ENCODE measurements at regions not wholly inside any gene's neighbourhood (a gene's known extent, or its start where the extent isn't known, plus 50 kb on each side); places are given as distances from the start of the nearest gene placed in this dataset.
"Not testable (repeated sequence)": the region's sequence is repeated elsewhere in the genome, so short reads cannot be mapped to it uniquely, and the experiment has no call there.

- DNase-seq: no peak
Observed at GRCh38 chr1:116185161-116185701, 74.0 kb downstream of the MAB21L3 start.

- DNase-seq: no peak
Observed at GRCh38 chr1:116189481-116189880, 78.3 kb downstream of the MAB21L3 start.

GRCh38 chr1:116191294-116191693, 80.1 kb downstream of the MAB21L3 start:
- no peak for DNase-seq

- DNase-seq: no peak
Observed at GRCh38 chr1:116193768-116194167, 82.6 kb downstream of the MAB21L3 start.

GRCh38 chr1:116194568-116194967, 83.4 kb downstream of the MAB21L3 start:
- DNase-seq: no peak

- DNase-seq: no peak
Observed at GRCh38 chr1:116195077-116195868, 84.1 kb downstream of the MAB21L3 start.

GRCh38 chr1:116200343-116200742, 89.1 kb downstream of the MAB21L3 start:
- not testable (repeated sequence) for DNase-seq

GRCh38 chr1:116201911-116202310, 90.7 kb downstream of the MAB21L3 start:
- no peak for DNase-seq

- DNase-seq: no peak
Observed at GRCh38 chr1:116203181-116203723, 92.1 kb downstream of the MAB21L3 start.

- DNase-seq: no peak
Observed at GRCh38 chr1:116203920-116204319, 92.7 kb downstream of the MAB21L3 start.

- DNase-seq: no peak
Observed at GRCh38 chr1:116205941-116206679, 94.9 kb downstream of the MAB21L3 start.

- no peak for DNase-seq
Observed at GRCh38 chr1:116207126-116207735, 96.0 kb downstream of the MAB21L3 start.

- no peak for DNase-seq
Observed at GRCh38 chr1:116208136-116208535, 96.9 kb downstream of the MAB21L3 start.

GRCh38 chr1:116211294-116211693, 100.1 kb downstream of the MAB21L3 start:
- DNase-seq: no peak

- peak; percentile 26 for DNase-seq
Observed at GRCh38 chr1:116218922-116219321, 107.7 kb downstream of the MAB21L3 start.

- no peak for DNase-seq
Observed at GRCh38 chr1:116219651-116220434, 108.6 kb downstream of the MAB21L3 start.

- DNase-seq: no peak
Observed at GRCh38 chr1:116224111-116224510, 112.9 kb downstream of the MAB21L3 start.

GRCh38 chr1:116224561-116224960, 113.4 kb downstream of the MAB21L3 start:
- DNase-seq: no peak

GRCh38 chr1:116226017-116226416, 114.8 kb downstream of the MAB21L3 start:
- no peak for DNase-seq

- DNase-seq: peak; percentile 4
Observed at GRCh38 chr1:116228511-116228910, 117.3 kb downstream of the MAB21L3 start.

GRCh38 chr1:116230712-116231111, 119.5 kb downstream of the MAB21L3 start:
- DNase-seq: no peak

- DNase-seq: no peak
Observed at GRCh38 chr1:116231752-116232151, 120.6 kb downstream of the MAB21L3 start.
